Ascending aorta (tissue), 2 donors: ENCODE measurements at regions not wholly inside any gene's neighbourhood (a gene's known extent, or its start where the extent isn't known, plus 50 kb on each side); places are given as distances from the start of the nearest gene placed in this dataset.

Experiments
- DNase-seq, 2 donors: peaks; one replicate each; pipeline ENCODE4 v3.0.0-alpha.2; 2019; ENCODE audit warnings: low spot score in 2 of 2
- H3K27ac ChIP-seq, 2 donors: fragments of 200-600 bp; sonication (generic); one replicate each; pipeline ENCODE4 v1.5.1; 2016 to 2017; ENCODE audit warnings: mild to moderate bottlenecking in 1 of 2
- H3K27me3 ChIP-seq: fragments of 200-600 bp; sonication (generic); one replicate; pipeline ENCODE4 v1.5.1; 2017
- H3K36me3 ChIP-seq, 2 donors: fragments of 200-600 bp; sonication (generic); one replicate each; pipeline ENCODE4 v1.5.1; 2016
- H3K4me1 ChIP-seq, 2 donors: fragments of 200-600 bp; sonication (generic); one replicate each; pipeline ENCODE4 v1.5.1; 2016 to 2017; ENCODE audit warnings: mild to moderate bottlenecking in 1 of 2
- H3K4me3 ChIP-seq, 2 donors: fragments of 200-600 bp; sonication (generic); one replicate each; pipeline ENCODE4 v1.5.1; 2016 to 2017; ENCODE audit warnings: mild to moderate bottlenecking in 1 of 2
- H3K9me3 ChIP-seq, 2 donors: fragments of 200-600 bp; sonication (generic); one replicate each; pipeline ENCODE4 v1.5.1; 2016
- CTCF ChIP-seq, 3 experiments: fragments of 200-600 bp in 2 of 3; fragments of 450-650 bp in 1 of 3; sonication (generic) in 2 of 3; IDR thresholded peaks; one replicate each; pipeline ENCODE4 v1.5.1; 2016 to 2019; ENCODE audit warnings: antibody characterized with exemption in 3 of 3, mild to moderate bottlenecking in 1 of 3, moderate library complexity in 1 of 3
- intact Hi-C: fragments of 100-400 bp; cut with DNase I; formaldehyde crosslinking; loops from one replicate; pipeline ENCODE4 v1.15.1; 2023

GRCh38 chr6:1542764-1543163, 67.0 kb upstream of the FOXC1 start:
- Histone ChIP-seq H3K36me3 (peaks cover 10 to 12% of the 10 kb centered on the region in 2 donors), H3K27ac (no peak overlapping the region), H3K27me3 (no peaks in the 10 kb centered on the region), H3K4me1 (no peaks in the 10 kb centered on the region), H3K4me3 (no peak overlapping the region), H3K9me3 (no peaks in the 10 kb centered on the region)
- TF ChIP-seq CTCF (IDR thresholded peaks at IDR 0.05): no peak
- no peak for DNase-seq
- intact Hi-C loops: no loop called here

GRCh38 chr6:1544000-1544399, 65.7 kb upstream of the FOXC1 start:
- no peak for TF ChIP-seq CTCF (IDR thresholded peaks at IDR 0.05)
- H3K9me3 ChIP-seq: no peaks in the 10 kb centered on the region
- H3K4me3 ChIP-seq: no peak overlapping the region
- intact Hi-C loops: no loop called here
- H3K4me1 ChIP-seq: no peaks in the 10 kb centered on the region
- peaks cover 13 to 23% of the 10 kb centered on the region in 2 donors for H3K36me3 ChIP-seq
- DNase-seq: no peak
- no peaks in the 10 kb centered on the region for H3K27me3 ChIP-seq
- H3K27ac ChIP-seq: no peak overlapping the region

GRCh38 chr6:1544603-1545002, 65.1 kb upstream of the FOXC1 start:
- no peak overlapping the region for H3K4me3 ChIP-seq
- no peaks in the 10 kb centered on the region for H3K9me3 ChIP-seq
- no peak for TF ChIP-seq CTCF (IDR thresholded peaks at IDR 0.05)
- intact Hi-C loops: no loop called here
- no peak for DNase-seq
- peaks cover 13 to 23% of the 10 kb centered on the region in 2 donors for H3K36me3 ChIP-seq
- no peak overlapping the region for H3K27ac ChIP-seq
- H3K4me1 ChIP-seq: no peaks in the 10 kb centered on the region
- no peaks in the 10 kb centered on the region for H3K27me3 ChIP-seq

- Histone ChIP-seq H3K4me1 (no peaks in the 10 kb centered on the region), H3K36me3 (peaks cover 13 to 23% of the 10 kb centered on the region in 2 donors), H3K9me3 (no peaks in the 10 kb centered on the region), H3K27me3 (no peaks in the 10 kb centered on the region), H3K4me3 (no peak overlapping the region), H3K27ac (no peak overlapping the region)
- intact Hi-C loops: no loop called here
- DNase-seq: no peak
- TF ChIP-seq CTCF (IDR thresholded peaks at IDR 0.05): no peak
These were observed 64.1 kb upstream of the FOXC1 start for GRCh38 chr6:1545654-1546053.

- DNase-seq: no peak
- Histone ChIP-seq H3K9me3 (no peaks in the 10 kb centered on the region), H3K36me3 (peaks cover 13 to 23% of the 10 kb centered on the region in 2 donors), H3K27me3 (no peaks in the 10 kb centered on the region), H3K4me3 (no peak overlapping the region), H3K4me1 (no peaks in the 10 kb centered on the region), H3K27ac (no peak overlapping the region)
- TF ChIP-seq CTCF (IDR thresholded peaks at IDR 0.05): no peak
- intact Hi-C loops: no loop called here
These were observed 61.9 kb upstream of the FOXC1 start for GRCh38 chr6:1547785-1548184.

- TF ChIP-seq CTCF (IDR thresholded peaks at IDR 0.05): no peak
- H3K4me1 ChIP-seq: peaks cover 0 to 3% of the 10 kb centered on the region in 2 donors
These were observed 58.5 kb upstream of the FOXC1 start for GRCh38 chr6:1551249-1551648.

More at GRCh38 chr6:1551249-1551648, 58.5 kb upstream of the FOXC1 start:
- DNase-seq: no peak
- Histone ChIP-seq H3K27ac (no peak overlapping the region), H3K9me3 (no peaks in the 10 kb centered on the region), H3K36me3 (peaks cover 9 to 17% of the 10 kb centered on the region in 2 donors), H3K27me3 (no peaks in the 10 kb centered on the region), H3K4me3 (no peak overlapping the region)
- intact Hi-C loops: no loop called here
